Activated CD8-positive, alpha-beta memory T cell treated with anti-CD3 and anti-CD28 coated beads, Interleukin-2, amount 50 U/mL, for 1 hour (primary cell): ENCODE measurements at regions not wholly inside any gene's neighbourhood (a gene's known extent, or its start where the extent isn't known, plus 50 kb on each side); places are given as distances from the start of the nearest gene placed in this dataset.

Experiments
- DNase-seq: peaks from one replicate; pipeline ENCODE4 v3.0.0-alpha.2; 2020; ENCODE audit errors: extremely low read depth

- no peak for DNase-seq
Observed at GRCh38 chr13:44022196-44022595, 142.5 kb downstream of the LACC1 start.

- DNase-seq = no peak
Observed at GRCh38 chr13:44024167-44024845, 144.6 kb downstream of the LACC1 start.

GRCh38 chr13:44024846-44025195 is 145.1 kb downstream of the LACC1 start:
- DNase-seq = no peak

GRCh38 chr13:44026194-44026593 is 146.5 kb downstream of the LACC1 start:
- DNase-seq = no peak

GRCh38 chr13:44028734-44029133 is 149.0 kb downstream of the LACC1 start:
- no peak for DNase-seq

GRCh38 chr13:44030615-44031014 is 150.9 kb downstream of the LACC1 start:
- no peak for DNase-seq

- no peak for DNase-seq
Observed at GRCh38 chr13:44031555-44031954, 151.9 kb downstream of the LACC1 start.

- DNase-seq = no peak
Observed at GRCh38 chr13:44032802-44033201, 153.1 kb downstream of the LACC1 start.

- DNase-seq = no peak
Observed at GRCh38 chr13:44035400-44035799, 155.7 kb downstream of the LACC1 start.

- no peak for DNase-seq
Observed at GRCh38 chr13:44040070-44040817, 160.5 kb downstream of the LACC1 start.

- no peak for DNase-seq
Observed at GRCh38 chr13:44040818-44041100, 161.1 kb downstream of the LACC1 start.

GRCh38 chr13:44044547-44045179 is 165.0 kb downstream of the LACC1 start:
- no peak for DNase-seq

- DNase-seq = no peak
Observed at GRCh38 chr13:44045180-44045562, 165.5 kb downstream of the LACC1 start.

- DNase-seq = no peak
Observed at GRCh38 chr13:44046428-44046827, 166.7 kb downstream of the LACC1 start.

GRCh38 chr13:44048326-44048725 is 168.6 kb downstream of the LACC1 start:
- no peak for DNase-seq

GRCh38 chr13:44049081-44049945 is 169.6 kb downstream of the LACC1 start:
- no peak for DNase-seq

- DNase-seq = no peak
Observed at GRCh38 chr13:44050450-44051063, 170.9 kb downstream of the LACC1 start.

- no peak for DNase-seq
Observed at GRCh38 chr13:44051405-44051804, 171.7 kb downstream of the LACC1 start.

GRCh38 chr13:44051918-44052675 is 172.4 kb downstream of the LACC1 start:
- DNase-seq = no peak

- no peak for DNase-seq
Observed at GRCh38 chr13:44052780-44053184, 173.1 kb downstream of the LACC1 start.

GRCh38 chr13:44053208-44053607 is 173.5 kb downstream of the LACC1 start:
- DNase-seq = no peak
